Calu3 (cell line): ENCODE measurements at regions not wholly inside any gene's neighbourhood (a gene's known extent, or its start where the extent isn't known, plus 50 kb on each side); places are given as distances from the start of the nearest gene placed in this dataset.

Source experiments
- BruUV-seq: library from RNA; stranded (reverse); fragments of 400-500 nt; replicated peaks from 2 replicates; lab custom pipeline; 2021; lab: Mats Ljungman, UMichigan
- CTCF ChIA-PET: fragments of 300-600 bp; sonication (Branson Sonifier 250); formaldehyde crosslinking; loops from one replicate; lab custom pipeline; 2022; ENCODE audit warnings: antibody characterized with exemption; lab: Charles Lee
- DNase-seq: peaks from one replicate; pipeline ENCODE4 v3.0.0; 2022
- H3K27ac Mint-ChIP-seq: one replicate; pipeline ENCODE4 v1.8.0; 2022; ENCODE audit warnings: mixed read lengths; ENCODE audit not compliant: unreplicated experiment
- H3K27me3 Mint-ChIP-seq: one replicate; pipeline ENCODE4 v1.8.0; 2022; ENCODE audit warnings: mixed read lengths; ENCODE audit not compliant: unreplicated experiment
- H3K36me3 Mint-ChIP-seq: one replicate; pipeline ENCODE4 v1.8.0; 2022; ENCODE audit warnings: mild to moderate bottlenecking, moderate library complexity, mixed read lengths; ENCODE audit not compliant: insufficient read depth, unreplicated experiment
- H3K4me1 Mint-ChIP-seq: one replicate; pipeline ENCODE4 v1.8.0; 2022; ENCODE audit warnings: mild to moderate bottlenecking, low read depth, mixed read lengths; ENCODE audit not compliant: unreplicated experiment
- H3K4me3 Mint-ChIP-seq: one replicate; pipeline ENCODE4 v1.8.0; 2022; ENCODE audit warnings: mild to moderate bottlenecking, low read depth, moderate library complexity, mixed read lengths; ENCODE audit not compliant: unreplicated experiment
- H3K9me3 Mint-ChIP-seq: one replicate; pipeline ENCODE4 v1.8.0; 2022; ENCODE audit warnings: low read depth, mixed read lengths; ENCODE audit not compliant: unreplicated experiment
- intact Hi-C: fragments of 100-400 bp; cut with micrococcal nuclease; formaldehyde crosslinking; loops from one replicate; pipeline ENCODE4 v1.10.0; 2022; ENCODE audit not compliant: unreplicated experiment
- TF ChIP-seq, protein P1 (sequence below): fragments of 200-600 bp; IDR thresholded peaks from one replicate; pipeline ENCODE4 v1.8.0; 2022; ENCODE audit warnings: antibody characterized with exemption; ENCODE audit not compliant: unreplicated experiment

DNA sequence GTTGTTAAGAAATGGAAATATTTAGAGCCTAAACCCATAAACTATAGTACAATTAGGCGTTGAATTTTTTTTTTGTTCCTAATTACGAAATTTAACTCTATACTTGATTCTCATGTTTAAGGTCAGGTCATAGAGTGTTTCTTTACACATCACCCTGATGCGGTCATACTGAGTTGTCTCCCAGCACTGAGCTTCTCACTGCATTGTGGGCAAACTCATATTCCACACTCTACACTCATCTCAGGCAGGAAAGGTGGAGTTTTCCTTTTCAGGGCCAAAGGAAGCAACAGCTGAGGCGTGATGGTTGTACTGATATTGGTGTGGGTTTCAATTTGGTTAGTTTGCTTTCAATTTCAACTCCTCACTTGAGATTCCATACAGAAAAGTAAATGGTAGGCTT, 75.4 kb downstream of the FAT4 start:
- no peak for DNase-seq
- TF ChIP-seq, protein P1, sequence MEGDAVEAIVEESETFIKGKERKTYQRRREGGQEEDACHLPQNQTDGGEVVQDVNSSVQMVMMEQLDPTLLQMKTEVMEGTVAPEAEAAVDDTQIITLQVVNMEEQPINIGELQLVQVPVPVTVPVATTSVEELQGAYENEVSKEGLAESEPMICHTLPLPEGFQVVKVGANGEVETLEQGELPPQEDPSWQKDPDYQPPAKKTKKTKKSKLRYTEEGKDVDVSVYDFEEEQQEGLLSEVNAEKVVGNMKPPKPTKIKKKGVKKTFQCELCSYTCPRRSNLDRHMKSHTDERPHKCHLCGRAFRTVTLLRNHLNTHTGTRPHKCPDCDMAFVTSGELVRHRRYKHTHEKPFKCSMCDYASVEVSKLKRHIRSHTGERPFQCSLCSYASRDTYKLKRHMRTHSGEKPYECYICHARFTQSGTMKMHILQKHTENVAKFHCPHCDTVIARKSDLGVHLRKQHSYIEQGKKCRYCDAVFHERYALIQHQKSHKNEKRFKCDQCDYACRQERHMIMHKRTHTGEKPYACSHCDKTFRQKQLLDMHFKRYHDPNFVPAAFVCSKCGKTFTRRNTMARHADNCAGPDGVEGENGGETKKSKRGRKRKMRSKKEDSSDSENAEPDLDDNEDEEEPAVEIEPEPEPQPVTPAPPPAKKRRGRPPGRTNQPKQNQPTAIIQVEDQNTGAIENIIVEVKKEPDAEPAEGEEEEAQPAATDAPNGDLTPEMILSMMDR: no peak
- BruUV-seq: no TSS peak
- H3K27ac Mint-ChIP-seq: no peak overlapping the region
- H3K4me3 Mint-ChIP-seq: no peak overlapping the region
- intact Hi-C loops: loop anchor here (5.0 kb wide), 1 partner anchor 73 kb away; no protein-coding TSS in a partner anchor
- CTCF ChIA-PET: no interaction called here
- no peaks in the 10 kb centered on the region for H3K9me3 Mint-ChIP-seq
- H3K27me3 Mint-ChIP-seq: no peaks in the 10 kb centered on the region
- no peaks in the 10 kb centered on the region for H3K36me3 Mint-ChIP-seq
- peaks cover 14% of the 10 kb centered on the region for H3K4me1 Mint-ChIP-seq

DNA sequence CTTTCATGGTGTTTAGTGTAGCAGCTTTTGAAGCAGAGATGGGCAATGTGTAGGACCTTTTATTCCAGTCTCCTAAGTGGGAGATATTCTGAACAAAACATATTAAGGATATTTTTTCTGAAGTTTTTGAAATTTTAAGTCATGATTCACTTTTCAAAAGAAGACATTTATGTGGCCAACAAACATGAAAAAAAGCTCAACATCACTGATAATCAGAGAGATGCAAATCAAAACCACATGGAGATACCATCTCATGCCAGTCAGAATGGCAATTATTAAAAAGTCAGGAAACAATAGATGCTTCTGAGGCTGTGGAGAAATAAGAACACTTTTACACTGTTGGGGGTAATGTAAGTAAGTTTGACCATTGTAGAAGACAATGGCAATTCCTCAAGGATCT, 76.0 kb downstream of the FAT4 start:
- Mint-ChIP-seq H3K36me3 (no peaks in the 10 kb centered on the region), H3K27ac (no peak overlapping the region), H3K9me3 (no peaks in the 10 kb centered on the region), H3K4me3 (no peak overlapping the region), H3K4me1 (peaks cover 14% of the 10 kb centered on the region), H3K27me3 (no peaks in the 10 kb centered on the region)
- CTCF ChIA-PET: no interaction called here
- TF ChIP-seq, protein P1: no peak
- intact Hi-C loops: loop anchor here (5.0 kb wide), 1 partner anchor 73 kb away; no protein-coding TSS in a partner anchor
- no peak for DNase-seq
- BruUV-seq: no TSS peak

DNA sequence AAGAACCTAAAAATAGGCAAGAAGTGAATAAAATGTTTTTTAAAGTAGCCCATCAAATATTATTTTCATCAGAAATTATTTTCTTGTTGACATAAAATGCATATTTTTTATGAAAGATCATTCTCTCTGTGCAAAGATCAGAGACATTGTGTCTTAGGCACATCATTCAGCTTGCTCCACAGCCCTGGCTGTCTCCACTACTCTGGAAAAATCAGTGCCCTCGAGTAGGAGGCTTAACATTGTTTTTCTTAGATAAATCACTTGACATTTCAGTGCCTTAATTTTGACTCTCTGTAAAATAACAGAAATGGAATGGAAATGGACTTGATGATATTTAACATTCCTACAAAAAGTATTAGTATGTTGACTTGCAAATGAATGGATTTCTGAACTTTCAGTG, 77.9 kb downstream of the FAT4 start:
- H3K27ac Mint-ChIP-seq: no peak overlapping the region
- H3K9me3 Mint-ChIP-seq: no peaks in the 10 kb centered on the region
- CTCF ChIA-PET: no interaction called here
- TF ChIP-seq, protein P1: no peak
- DNase-seq: no peak
- BruUV-seq: no TSS peak
- no peaks in the 10 kb centered on the region for H3K36me3 Mint-ChIP-seq
- peaks cover 14% of the 10 kb centered on the region for H3K4me1 Mint-ChIP-seq
- no peaks in the 10 kb centered on the region for H3K27me3 Mint-ChIP-seq
- intact Hi-C loops: loop anchor here (5.0 kb wide), 1 partner anchor 75 kb away; no protein-coding TSS in a partner anchor
- no peak overlapping the region for H3K4me3 Mint-ChIP-seq

DNA sequence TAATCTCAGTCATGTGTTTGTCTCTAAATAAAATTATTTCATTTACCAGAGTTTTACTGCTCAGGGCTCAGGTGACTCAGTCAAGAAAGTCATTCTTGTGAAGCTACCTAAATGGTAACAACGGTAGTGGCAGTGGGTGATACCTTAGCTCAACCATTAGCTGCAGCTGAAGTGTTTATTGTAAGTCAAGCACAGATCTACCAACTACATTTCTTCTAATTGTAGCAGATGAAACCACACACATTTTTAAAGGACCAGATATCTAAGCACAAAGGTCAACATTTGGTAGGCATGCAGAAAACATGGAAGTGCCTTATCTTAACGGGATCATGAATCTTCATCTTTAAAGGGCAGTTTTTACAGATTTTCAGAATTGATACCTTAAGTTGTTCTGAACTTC, 79.1 kb downstream of the FAT4 start:
- H3K27me3 Mint-ChIP-seq: no peaks in the 10 kb centered on the region
- intact Hi-C loops: loop anchor here (5.0 kb wide), 1 partner anchor 77 kb away; no protein-coding TSS in a partner anchor
- peaks cover 14% of the 10 kb centered on the region for H3K4me1 Mint-ChIP-seq
- H3K4me3 Mint-ChIP-seq: no peak overlapping the region
- no peak for DNase-seq
- CTCF ChIA-PET: no interaction called here
- BruUV-seq: no TSS peak
- H3K36me3 Mint-ChIP-seq: no peaks in the 10 kb centered on the region
- no peaks in the 10 kb centered on the region for H3K9me3 Mint-ChIP-seq
- no peak overlapping the region for H3K27ac Mint-ChIP-seq
- TF ChIP-seq, protein P1: no peak
